ENCODE measurements at regions not wholly inside any gene's neighbourhood (a gene's known extent, or its start where the extent isn't known, plus 50 kb on each side); places are given as distances from the start of the nearest gene placed in this dataset.

- no peak for DNase-seq (ENCODE audit: low read depth in 2 of 2)
Measured at GRCh38 chr17:73984941-73985340, 218.5 kb upstream of the RPL38 start.

- no peak for DNase-seq (ENCODE audit: low read depth in 2 of 2)
Measured at GRCh38 chr17:73985466-73986015, 217.9 kb upstream of the RPL38 start.

- DNase-seq (ENCODE audit: low read depth in 2 of 2) = no peak
Measured at GRCh38 chr17:73986641-73987177, 216.8 kb upstream of the RPL38 start.

- DNase-seq (ENCODE audit: low read depth in 2 of 2) = no peak
Measured at GRCh38 chr17:73987395-73987794, 216.1 kb upstream of the RPL38 start.

GRCh38 chr17:73987845-73988509, 215.5 kb upstream of the RPL38 start:
- no peak for DNase-seq (ENCODE audit: low read depth in 2 of 2)

- no peak for DNase-seq (ENCODE audit: low read depth in 2 of 2)
Measured at GRCh38 chr17:73989671-73990070, 213.8 kb upstream of the RPL38 start.

GRCh38 chr17:73990290-73990689, 213.2 kb upstream of the RPL38 start:
- no peak for DNase-seq (ENCODE audit: low read depth in 2 of 2)

GRCh38 chr17:73991260-73991659, 212.2 kb upstream of the RPL38 start:
- no peak for DNase-seq (ENCODE audit: low read depth in 2 of 2)

GRCh38 chr17:73994946-73995345, 208.5 kb upstream of the RPL38 start:
- no peak for DNase-seq (ENCODE audit: low read depth in 2 of 2)

- DNase-seq (ENCODE audit: low read depth in 2 of 2) = no peak
Measured at GRCh38 chr17:73997059-73997458, 206.4 kb upstream of the RPL38 start.

- no peak for DNase-seq (ENCODE audit: low read depth in 2 of 2)
Measured at GRCh38 chr17:73998249-73998648, 205.2 kb upstream of the RPL38 start.

- peak; percentile 47 to 50 for DNase-seq (ENCODE audit: low read depth in 2 of 2)
Measured at GRCh38 chr17:73998653-73999645, 204.5 kb upstream of the RPL38 start.

- no peak for DNase-seq (ENCODE audit: low read depth in 2 of 2)
Measured at GRCh38 chr17:74001145-74001544, 202.3 kb upstream of the RPL38 start.

GRCh38 chr17:74002241-74002640, 201.2 kb upstream of the RPL38 start:
- DNase-seq (ENCODE audit: low read depth in 2 of 2) = no peak

GRCh38 chr17:74004056-74004455, 199.4 kb upstream of the RPL38 start:
- no peak for DNase-seq (ENCODE audit: low read depth in 2 of 2)

GRCh38 chr17:74005790-74006189, 197.7 kb upstream of the RPL38 start:
- DNase-seq (ENCODE audit: low read depth in 2 of 2) = no peak

- DNase-seq (ENCODE audit: low read depth in 2 of 2) = no peak
Measured at GRCh38 chr17:74006371-74006770, 197.1 kb upstream of the RPL38 start.

GRCh38 chr17:74008196-74008595, 195.3 kb upstream of the RPL38 start:
- DNase-seq (ENCODE audit: low read depth in 2 of 2) = peak in 1 of 2 donors; percentile 1

GRCh38 chr17:74009056-74009625, 194.3 kb upstream of the RPL38 start:
- DNase-seq (ENCODE audit: low read depth in 2 of 2) = no peak

- no peak for DNase-seq (ENCODE audit: low read depth in 2 of 2)
Measured at GRCh38 chr17:74010903-74011302, 192.6 kb upstream of the RPL38 start.

- no peak for DNase-seq (ENCODE audit: low read depth in 2 of 2)
Measured at GRCh38 chr17:74011966-74012365, 191.5 kb upstream of the RPL38 start.

GRCh38 chr17:74012465-74012864, 191.0 kb upstream of the RPL38 start:
- DNase-seq (ENCODE audit: low read depth in 2 of 2) = no peak

Measured in stimulated activated CD4-positive, alpha-beta T cell treated with anti-CD3 and anti-CD28 coated beads, Interleukin-1b, Interleukin-23, amount 100 ng/mL, for 4 hours (primary cell).